ENCODE measurements at regions not wholly inside any gene's neighbourhood (a gene's known extent, or its start where the extent isn't known, plus 50 kb on each side); places are given as distances from the start of the nearest gene placed in this dataset.
"Not testable (repeated sequence)": the region's sequence is repeated elsewhere in the genome, so short reads cannot be mapped to it uniquely, and the experiment has no call there.

DNA sequence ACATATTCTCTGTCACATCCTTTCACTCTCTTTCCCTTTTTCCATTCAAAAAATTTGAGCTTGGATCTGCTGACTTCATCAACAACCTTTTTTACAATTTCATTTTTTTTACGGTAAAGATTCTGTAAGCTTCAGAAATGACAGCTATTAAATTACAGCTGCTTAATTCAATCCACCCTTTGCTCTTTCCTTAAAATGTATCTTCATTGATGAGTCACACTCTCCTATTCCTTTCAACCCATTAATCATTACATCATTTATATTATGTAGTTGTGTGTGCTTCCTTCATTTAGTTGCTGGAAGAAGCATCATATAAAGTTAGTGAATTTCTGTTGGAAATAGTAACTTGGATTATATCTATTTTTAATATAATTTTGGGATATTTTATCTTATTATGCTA lies 67.1 kb upstream of the MAGI2 start:
- DNase-seq (ENCODE audit: low read depth): no peak
- TF ChIP-seq, protein P1, sequence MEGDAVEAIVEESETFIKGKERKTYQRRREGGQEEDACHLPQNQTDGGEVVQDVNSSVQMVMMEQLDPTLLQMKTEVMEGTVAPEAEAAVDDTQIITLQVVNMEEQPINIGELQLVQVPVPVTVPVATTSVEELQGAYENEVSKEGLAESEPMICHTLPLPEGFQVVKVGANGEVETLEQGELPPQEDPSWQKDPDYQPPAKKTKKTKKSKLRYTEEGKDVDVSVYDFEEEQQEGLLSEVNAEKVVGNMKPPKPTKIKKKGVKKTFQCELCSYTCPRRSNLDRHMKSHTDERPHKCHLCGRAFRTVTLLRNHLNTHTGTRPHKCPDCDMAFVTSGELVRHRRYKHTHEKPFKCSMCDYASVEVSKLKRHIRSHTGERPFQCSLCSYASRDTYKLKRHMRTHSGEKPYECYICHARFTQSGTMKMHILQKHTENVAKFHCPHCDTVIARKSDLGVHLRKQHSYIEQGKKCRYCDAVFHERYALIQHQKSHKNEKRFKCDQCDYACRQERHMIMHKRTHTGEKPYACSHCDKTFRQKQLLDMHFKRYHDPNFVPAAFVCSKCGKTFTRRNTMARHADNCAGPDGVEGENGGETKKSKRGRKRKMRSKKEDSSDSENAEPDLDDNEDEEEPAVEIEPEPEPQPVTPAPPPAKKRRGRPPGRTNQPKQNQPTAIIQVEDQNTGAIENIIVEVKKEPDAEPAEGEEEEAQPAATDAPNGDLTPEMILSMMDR (conservative IDR thresholded peaks at IDR 0.05; ENCODE audit: low read length): no peak
- H3K4me3 ChIP-seq (ENCODE audit: low read length): no peak overlapping the region

DNA sequence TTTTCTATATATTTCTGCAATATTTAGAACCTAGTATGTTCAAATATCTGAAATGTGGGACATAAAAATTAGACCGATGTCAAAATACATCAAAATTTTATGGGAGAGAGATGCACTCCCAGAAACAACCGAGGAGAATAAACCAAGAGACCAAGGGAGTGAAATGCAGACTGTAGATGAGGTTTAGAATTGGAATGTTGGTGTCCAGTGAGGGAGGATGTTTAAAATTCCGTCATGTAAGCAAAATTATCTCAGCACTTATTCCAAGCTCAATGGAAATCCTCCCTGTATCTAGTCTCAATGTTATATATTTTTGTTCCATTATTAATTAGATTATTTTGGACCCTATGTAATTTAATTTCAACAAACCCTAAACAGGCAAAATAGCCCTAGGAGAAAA lies 61.9 kb upstream of the MAGI2 start:
- DNase-seq (ENCODE audit: low read depth): peak; percentile 16
- H3K4me3 ChIP-seq (ENCODE audit: low read length): no peak overlapping the region
- TF ChIP-seq, protein P1 (conservative IDR thresholded peaks at IDR 0.05; ENCODE audit: low read length): no peak

DNA sequence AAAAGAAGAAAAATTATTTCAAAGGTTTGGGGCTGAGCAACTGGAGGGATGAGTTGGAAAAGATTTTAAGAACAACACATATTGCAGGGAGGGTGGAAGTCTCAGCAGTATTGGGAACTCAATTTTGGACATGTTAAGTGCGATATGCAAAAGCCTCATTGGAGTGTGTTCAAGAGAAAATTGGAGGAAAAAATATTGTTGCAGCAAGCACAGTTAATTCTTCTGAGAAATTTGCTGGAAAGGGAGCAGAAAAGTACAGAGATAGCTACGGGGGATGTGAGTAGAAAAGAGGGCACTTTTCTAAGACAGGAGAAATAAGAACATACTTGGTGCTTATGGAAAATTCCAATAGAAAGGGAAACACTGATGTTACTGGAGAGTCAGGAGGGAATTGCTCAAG lies 59.8 kb upstream of the MAGI2 start:
- TF ChIP-seq, protein P1 (conservative IDR thresholded peaks at IDR 0.05; ENCODE audit: low read length): no peak
- no peak for DNase-seq (ENCODE audit: low read depth)
- no peak overlapping the region for H3K4me3 ChIP-seq (ENCODE audit: low read length)

DNA sequence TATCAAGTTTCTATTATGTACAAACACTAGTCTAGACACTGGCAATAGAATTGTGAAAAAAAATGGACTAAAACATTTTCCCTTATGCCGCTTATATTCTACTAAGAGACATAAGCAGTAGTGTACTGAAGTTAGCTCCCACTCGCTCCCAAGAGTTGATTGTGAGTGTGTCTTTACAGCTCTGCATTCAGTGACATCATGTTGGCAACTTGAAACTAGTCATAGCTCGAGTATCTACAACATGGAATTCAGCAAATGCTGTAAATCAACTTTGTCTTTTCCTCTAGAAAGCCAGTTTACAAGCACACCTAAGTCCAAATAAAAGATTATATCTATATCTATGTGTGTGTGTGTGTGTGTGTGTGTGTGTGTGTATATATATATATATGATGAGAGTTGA lies 58.8 kb upstream of the MAGI2 start:
- TF ChIP-seq, protein P1 (conservative IDR thresholded peaks at IDR 0.05; ENCODE audit: low read length): no peak
- no peak for DNase-seq (ENCODE audit: low read depth)
- H3K4me3 ChIP-seq (ENCODE audit: low read length): no peak overlapping the region

DNA sequence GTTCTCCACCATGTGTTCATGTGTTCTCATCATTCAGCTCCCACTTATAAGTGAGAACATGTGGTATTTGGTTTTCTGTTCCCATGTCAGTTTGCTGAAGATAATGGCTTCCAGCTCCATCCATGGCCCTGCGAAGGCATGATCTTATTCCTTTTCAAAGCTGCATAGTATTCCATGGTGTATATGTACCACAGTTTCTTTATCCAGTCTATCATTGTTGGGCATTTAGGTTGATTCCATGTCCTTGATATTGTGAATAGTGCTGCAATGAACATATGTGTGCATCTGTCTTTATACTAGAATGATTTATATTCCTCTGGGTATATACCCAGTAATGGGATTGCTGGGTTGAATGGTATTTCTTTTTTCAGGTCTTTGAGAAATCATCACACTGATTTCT lies 57.6 kb upstream of the MAGI2 start:
- not testable (repeated sequence) for H3K4me3 ChIP-seq (ENCODE audit: low read length); DNase-seq (ENCODE audit: low read depth)

DNA sequence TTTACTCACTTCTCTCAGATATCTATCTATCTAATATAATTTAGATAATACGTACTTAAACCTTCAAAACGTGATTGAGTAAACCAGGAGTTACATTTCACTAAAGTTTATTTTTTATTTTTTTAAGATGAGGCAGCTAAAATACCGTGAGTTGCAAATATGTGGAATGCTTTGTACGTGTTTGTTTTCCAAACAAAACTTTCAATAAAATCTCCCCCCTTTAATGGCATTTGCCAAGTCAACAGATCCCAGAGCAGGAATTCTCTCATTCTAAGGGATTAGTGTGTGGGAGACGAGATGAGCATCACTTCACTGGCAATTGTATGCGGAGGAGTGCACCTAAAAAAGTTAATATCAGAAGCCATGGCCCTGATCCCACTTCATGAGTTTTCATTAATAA lies 53.7 kb upstream of the MAGI2 start:
- H3K4me3 ChIP-seq (ENCODE audit: low read length): no peak overlapping the region
- no peak for DNase-seq (ENCODE audit: low read depth)
- TF ChIP-seq, protein P1 (conservative IDR thresholded peaks at IDR 0.05; ENCODE audit: low read length): no peak

DNA sequence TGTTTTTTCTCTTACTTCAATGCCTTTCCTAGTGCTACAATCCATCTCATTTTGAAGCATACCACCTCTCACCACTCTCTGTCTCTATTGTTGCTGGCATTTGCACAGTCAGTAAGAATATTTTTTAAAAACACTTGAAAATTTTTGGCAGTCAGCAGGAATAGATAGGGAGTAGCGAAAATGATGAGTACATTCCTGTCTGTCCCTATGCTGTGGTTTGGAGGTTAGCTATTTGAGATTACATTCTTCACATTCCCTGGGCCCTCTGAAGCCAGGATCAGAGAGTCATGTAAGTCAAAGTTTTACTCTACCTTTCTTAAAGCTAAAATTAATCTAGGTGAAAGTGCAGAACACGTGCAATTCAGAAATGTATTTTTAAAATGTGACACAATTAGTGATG lies 53.0 kb upstream of the MAGI2 start:
- TF ChIP-seq, protein P1 (conservative IDR thresholded peaks at IDR 0.05; ENCODE audit: low read length): no peak
- H3K4me3 ChIP-seq (ENCODE audit: low read length): no peak overlapping the region
- DNase-seq (ENCODE audit: low read depth): peak; percentile 69
